GM18511 (cell line): ENCODE measurements at regions not wholly inside any gene's neighbourhood (a gene's known extent, or its start where the extent isn't known, plus 50 kb on each side); places are given as distances from the start of the nearest gene placed in this dataset.
"Not testable (repeated sequence)": the region's sequence is repeated elsewhere in the genome, so short reads cannot be mapped to it uniquely, and the experiment has no call there.

Experiments used
- ATAC-seq: cut with Tn5 transposase; IDR thresholded peaks from one replicate; pipeline ENCODE4 v1.9.1; 2021; ENCODE audit warnings: mild to moderate bottlenecking, moderate library complexity; ENCODE audit not compliant: unreplicated experiment

DNA sequence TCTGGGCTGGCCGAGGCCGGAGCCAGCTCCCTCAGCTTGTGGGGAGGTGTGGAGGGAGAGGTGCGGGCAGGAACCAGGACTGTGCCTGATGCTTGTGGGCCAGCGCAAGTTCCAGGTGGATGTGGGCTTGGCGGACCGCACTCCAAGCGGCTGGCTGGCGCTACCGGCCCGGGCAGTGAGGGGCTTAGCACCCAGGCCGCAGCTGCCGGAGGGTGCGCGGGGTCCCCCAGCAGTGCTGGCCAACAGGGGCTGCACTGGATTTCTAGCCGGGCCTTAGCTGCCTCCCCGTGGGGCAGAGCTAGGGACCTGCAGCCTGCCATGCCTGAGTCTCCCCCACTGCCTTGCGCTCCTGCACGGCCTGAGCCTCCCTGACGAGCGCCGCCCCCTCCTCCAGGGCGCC is 242.8 kb downstream of the CCSER2 start:
- no peak for ATAC-seq

DNA sequence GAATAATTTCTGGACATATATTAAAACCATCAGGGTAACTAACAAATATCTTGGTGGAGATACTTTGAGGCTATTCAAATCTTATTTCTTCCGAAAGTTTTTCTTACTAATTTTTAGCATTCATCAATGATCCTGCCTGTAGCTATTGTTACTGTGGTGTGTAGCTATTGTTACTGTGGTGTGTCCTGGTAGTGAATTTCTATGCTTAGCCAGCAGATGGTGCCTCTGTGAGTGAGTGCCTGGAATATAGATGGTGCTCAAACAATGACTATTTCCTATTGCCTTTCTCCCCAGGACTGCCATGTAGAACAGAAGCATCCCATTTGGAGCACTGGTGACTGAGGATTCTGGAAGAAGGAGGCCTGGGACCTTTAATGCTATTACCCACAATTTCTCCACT is 245.7 kb downstream of the CCSER2 start:
- ATAC-seq, result no peak

DNA sequence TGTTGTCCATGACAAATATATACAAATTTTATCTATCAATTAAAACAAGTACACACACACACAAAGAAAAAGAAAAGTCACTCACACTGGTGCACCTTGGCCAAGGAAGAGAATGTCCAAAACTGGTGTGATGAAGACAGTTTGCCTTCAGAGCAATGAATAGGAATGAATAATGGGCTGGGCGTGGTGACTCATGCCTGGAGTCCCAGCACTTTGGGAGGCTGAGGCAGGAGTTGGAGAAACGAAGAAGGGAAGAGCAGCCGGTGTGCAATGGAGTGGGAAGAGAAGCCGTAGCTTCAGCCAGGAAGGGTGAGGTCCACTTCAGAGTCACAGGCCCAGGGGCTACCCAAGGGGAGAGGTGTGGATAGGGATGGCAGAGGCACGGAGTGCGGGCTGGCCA is 253.6 kb downstream of the CCSER2 start:
- ATAC-seq, result no peak

DNA sequence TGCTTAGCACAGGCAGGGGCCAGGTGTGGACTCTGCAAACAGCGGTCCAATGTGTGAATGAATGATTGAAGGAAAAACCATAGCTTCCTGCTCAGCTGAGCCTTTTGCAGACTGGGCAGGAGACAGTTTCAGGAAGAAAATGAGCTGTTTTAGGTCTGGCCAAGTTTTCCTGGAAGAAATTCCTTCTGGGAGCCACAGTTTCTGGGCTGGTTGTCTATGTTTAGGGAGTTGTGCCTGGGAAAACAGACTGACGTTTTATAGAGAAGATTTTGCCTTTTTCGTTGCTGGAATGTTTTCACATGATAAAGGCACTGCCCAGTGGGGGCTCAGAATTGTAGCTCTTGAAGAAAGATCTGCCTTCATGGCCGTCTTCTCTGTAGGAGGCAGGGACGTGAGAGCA is 255.1 kb downstream of the CCSER2 start:
- no peak for ATAC-seq

DNA sequence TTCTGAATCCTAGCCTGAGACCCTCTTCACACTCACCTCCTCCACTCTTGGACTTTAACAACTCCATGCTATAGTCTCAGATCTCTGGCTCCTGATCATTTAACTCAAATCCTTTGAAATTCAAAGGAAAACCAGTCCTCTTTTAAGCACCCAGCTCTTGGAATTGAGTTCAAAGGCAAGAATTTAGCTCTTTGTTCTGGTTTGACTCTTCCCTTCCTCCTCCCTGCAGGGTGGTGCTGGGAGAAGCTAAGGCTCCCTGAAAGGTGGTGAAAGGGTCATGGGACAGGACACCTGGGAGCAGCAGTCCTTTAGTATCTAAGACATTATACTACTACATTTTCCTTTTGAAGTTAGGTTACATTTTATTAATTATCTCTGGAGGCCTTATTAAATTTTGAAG is 259.4 kb downstream of the CCSER2 start:
- no peak for ATAC-seq

DNA sequence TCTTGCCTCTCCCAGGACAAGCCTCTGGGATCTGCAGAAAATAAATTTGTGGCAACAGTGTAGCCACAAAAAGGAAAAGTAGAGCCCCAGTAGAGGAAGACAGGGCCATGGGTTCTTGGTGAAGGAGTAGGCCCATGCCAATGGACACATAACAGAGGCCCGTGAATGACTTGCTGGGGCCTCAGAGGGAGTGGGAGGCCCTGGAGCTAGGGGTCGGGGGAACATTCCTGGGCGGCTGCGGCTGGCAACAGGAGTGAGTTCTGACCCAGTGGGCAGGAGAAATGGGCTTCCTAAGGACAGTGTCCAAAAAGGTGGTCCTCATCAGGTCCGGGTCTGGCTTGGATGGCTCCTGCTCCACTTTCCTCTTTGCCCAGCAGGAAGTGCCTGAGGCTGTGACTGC is 260.0 kb downstream of the CCSER2 start:
- no peak for ATAC-seq

DNA sequence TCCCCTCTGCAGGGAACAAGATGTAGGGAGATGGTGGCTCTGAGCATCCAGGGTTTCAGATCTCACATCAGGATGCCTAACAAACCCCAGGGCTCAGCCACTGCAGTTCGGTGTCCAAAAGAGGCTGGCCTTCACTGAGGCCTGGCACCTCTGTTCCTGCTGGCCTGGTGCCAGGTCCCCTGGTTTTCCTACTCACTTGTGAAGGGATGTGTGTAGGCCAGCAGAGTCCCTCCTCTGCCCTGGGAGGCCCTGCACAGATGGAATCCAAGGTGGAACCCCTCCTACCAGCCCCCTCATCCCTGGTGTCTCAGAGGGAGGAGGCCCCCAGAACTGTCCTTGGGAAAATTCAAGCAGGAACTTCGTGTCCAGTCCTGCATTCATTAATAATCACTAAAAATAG is 260.6 kb downstream of the CCSER2 start:
- no peak for ATAC-seq

DNA sequence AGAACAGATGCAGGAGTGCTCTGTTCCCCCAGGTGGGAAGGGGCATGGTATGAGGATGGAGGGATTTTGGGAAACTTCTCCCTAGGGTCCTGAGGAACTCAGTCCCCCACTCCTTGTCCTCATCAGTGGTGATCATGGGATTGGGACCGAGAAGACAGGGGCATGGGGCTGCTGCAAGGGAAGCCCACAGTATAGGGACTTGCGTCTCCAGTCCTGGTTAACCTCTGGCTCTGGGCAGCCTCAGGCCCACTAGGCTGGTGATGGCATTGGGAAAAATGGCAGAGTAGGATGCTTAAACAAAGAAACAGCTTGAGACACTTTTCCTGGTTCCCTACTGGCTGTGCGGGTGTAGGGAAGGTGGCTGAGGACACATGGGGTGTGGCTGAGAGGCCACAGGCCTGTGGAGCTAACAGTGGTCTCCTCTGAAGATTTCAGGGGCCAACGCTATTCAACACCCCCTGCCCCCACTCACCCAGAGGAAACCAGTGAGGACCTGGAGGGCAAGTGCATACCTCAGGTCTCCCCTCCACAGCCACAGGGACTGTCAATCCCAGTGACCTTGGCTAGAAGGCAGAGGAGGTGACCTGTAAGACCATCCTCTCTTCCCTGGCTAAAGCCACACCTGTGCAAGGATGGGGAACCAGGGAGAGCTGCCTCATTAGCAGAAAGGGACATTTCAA is 261.3 kb downstream of the CCSER2 start:
- ATAC-seq, result no peak

DNA sequence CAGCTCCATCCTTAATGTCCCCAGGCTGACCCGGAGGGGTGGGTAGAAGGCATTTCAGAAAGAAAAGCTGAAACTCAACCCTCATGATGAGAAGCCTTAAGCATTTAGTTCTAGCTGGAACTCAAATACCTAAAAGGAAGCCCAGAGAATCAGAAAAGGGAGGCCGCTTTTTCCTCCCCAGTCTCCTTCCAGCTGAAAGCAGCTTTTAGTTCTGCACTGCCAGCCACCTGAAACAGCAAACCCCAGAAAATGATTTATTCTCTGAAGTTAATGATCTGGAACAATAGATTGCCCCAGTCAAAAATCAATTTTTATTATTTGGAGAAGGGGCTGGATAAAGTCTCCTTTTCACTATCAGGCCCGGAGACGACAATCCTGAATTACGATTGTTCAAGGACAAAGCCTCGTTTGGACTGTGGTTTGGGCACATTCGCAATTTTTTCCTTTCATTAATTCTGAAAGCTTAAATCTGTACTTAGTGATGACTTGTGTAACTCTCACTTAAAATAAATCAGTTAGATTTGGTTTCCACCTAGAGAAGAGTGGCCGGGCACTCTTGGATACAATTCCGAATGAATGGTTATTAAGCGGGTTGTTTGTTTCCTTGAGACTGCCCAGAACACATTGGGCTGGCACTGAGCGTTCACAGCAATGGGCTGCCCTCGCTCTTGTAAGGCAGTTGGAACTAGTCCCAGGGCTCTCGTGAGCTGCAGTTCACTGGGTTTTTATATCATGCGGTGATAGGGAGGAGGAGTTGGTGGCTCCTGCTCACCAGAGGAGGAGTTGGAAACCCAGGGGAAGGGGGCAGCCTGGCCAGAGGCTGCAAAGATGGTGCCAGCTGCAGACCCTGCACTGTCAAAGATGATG is 262.2 kb downstream of the CCSER2 start:
- no peak for ATAC-seq

DNA sequence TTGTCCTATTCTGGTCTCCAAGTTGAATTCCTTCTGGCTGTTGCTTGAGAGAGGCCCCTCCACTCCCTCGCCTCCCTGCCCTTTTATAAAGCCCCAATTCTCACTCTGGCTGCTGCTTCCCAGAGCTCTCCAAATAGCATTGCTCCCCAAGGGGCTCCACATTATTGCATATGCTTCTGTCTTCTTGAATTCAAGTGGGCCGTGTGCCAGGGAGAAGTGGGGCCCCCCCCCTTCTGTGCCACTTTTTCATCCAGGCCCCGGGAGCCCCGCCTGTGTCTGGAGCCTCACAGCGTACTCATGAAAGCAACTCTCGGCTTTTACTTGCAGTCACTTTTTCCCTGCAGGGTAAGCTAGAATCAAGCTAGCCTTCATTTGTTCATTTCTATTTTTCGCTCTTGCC is 265.1 kb downstream of the CCSER2 start:
- no peak for ATAC-seq

DNA sequence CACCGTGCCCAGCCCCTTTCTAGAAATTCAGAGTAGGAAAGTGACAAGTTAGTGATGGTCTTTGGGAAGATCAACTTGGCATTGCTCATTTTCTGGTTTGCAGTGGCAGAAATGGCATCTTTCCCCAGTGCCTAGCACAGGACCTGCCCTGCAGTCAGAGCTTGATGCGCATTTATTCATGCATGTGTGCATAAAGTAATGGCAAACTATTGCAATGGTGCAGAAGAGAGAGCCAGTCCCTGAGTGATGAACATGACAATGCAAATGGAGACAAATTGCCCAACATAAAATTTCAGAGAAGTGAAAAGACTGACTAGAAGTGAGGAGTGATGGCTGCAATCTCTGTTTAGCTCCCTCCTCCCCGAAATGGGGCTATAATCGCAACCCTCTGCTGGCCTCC is 268.2 kb downstream of the CCSER2 start:
- ATAC-seq, result no peak

DNA sequence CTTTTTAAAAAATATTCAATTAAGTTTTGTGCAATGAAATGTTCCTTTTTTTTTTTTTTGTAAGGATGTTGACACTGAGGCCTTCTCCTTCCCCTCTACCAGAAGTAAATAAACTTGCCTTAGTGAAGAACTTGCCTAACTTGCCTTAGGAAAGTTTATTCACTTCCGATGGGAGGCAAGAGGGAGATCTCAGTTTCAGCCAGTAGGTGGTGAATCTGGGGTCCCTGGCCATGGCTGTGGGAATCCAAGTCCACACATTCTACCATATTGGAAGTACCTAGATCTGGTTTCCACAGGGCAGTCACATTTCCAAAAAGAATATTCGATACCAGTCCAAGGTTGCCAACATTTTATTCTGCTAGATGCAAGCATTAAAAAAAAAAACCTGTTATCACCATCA is 270.9 kb downstream of the CCSER2 start:
- no peak for ATAC-seq

DNA sequence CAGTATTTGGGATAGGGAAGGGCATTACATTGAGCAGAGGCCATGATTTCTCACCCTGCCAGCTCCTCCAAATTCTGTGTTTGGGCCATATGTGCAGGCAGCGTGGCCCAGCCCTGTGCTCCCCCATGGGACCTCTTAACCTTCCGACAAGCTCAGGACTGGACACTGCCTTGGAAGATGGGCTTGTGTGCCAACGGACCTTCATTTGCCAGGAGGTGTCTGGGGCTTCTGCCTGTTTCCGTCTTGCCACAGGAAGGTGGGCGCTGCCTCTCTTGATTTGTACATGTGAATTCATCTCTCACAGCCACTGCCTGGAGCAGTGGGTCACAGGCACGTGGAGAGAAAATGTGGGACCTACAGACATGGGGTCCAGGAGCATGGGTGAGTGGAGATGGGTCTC is 272.6 kb downstream of the CCSER2 start:
- ATAC-seq, result no peak

DNA sequence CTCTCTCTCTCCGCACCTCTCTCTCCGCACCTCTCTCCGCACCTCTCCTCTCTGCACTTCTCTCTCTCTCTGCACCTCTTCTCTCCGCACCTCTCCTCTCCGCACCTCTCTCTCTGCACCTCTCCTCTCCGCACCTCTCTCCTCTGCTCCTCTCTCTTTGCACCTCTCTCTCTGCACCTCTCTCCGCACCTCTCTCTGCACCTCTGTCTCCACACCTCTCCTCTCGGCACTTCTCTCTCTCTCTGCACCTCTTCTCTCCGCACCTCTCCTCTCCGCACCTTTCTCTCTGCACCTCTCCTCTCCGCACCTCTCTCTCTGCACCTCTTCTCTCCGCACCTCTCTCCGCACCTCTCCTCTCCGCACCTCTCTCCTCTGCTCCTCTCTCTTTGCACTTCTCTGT is 274.2 kb downstream of the CCSER2 start:
- not testable (repeated sequence) for ATAC-seq

DNA sequence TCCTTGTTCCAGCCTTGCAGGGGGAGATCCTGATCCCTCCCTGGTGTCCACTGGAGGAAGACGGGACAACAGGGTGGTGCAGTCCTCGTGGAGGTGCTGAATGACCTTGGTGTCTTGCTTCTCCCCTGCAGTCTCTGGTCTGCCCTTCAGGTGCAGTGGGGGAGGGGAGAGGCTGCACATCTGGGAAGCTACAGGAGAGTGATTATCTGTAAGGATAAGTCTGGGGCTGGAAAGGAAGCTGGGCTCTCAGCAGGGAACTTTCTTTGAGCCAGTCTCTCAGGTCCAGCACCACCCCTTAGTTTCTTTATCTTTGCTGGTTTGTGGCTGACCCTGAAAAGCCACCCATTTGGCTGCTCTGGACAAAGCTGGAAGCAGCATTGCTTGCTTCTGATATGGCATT is 275.6 kb downstream of the CCSER2 start:
- no peak for ATAC-seq

DNA sequence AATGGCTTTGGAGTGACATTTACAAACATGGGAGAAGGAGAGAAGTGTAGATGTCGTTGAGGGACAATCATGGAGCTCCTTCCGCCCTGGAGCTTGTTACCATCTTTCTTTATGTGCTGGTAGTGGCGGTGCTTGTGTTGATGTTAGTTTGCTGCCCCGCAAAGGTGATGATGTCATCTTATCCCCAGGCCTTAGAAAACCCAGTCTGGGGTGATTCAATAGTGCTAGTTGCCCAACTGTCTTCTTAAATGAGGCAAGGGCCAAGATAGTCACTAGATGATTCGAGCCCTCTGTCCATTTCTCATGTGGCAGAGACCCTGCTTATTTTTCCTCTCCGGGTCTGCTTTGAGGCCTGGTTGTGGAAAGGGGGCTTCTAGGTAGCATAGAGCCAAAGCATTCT is 277.4 kb downstream of the CCSER2 start:
- ATAC-seq, result no peak

DNA sequence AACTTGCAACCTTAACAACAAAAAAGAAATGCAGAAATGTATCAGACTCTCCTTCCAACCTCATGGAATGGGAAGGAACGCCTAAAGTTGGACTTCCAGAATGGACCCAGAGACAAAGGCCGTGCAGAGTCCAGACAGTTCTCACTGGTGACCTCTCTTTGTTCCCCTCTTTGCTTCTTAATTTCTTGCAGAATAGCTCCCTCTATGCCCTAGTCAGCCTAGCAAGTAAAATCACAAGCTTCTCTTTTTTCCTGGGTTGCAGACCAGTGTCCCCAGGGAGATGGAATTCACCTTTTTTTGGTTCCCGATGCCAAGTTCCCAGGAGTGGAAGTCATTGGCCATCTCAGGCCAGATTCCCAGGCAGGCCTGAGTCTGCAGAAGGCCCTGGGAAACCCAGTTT is 278.0 kb downstream of the CCSER2 start:
- ATAC-seq, result no peak

DNA sequence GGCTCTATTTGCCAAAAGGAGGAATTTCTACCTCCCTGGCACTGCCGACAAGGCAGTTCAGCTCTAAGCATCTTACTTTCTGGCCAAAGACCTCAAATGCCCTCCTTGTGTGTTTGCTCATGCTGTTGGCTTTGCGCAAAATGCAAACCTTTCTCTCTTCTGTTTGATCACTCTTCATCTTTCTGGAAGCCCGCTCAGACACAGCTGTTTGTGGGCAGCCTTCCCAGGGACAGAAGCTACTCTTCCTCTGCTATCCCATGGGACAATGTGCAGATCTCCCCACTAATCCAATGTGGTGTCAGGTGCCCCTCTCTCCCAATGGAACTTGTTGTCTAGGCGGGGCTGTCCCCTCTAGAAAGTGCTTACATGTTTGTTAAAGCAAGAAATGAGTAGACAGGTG is 278.7 kb downstream of the CCSER2 start:
- no peak for ATAC-seq

DNA sequence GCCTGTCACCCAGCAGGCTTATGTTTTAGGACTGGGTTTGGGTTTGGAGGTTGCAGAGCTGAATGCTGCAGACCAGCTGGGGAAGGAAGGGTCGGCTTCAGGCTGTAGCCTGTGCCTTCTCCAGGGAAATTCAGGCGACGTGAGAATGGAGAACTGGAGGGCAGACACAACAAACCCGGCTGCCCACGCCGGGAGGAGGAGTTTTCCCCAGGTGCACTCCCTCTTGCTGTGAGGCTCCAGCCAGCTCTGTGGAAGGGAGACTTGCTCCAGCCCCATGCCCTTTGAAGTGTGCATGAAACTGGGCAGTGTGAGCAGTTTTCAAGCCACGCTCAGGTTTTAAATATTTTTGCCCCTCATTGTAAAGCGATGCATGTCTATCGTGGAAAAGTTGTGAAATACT is 279.1 kb downstream of the CCSER2 start:
- ATAC-seq, result no peak

DNA sequence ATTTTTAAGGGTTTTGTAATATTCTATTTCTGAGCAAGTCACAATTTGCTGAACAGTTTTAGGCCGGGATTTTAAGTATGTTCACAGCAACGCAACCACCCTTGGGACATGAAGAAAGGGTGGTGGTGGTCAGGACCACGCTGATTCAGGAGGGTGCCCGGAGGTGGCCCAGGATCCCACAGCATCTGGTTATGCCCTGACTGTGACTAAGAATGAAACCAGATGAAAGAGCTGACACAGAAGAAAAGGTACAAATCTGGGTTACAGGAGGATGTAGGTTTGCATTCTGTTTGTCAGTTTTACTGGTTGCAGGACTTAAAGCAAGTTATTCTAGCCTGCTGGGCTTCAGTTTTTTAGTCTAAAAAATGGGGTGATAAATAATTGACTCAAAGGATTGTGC is 279.7 kb downstream of the CCSER2 start:
- peak; percentile 75 for ATAC-seq

DNA sequence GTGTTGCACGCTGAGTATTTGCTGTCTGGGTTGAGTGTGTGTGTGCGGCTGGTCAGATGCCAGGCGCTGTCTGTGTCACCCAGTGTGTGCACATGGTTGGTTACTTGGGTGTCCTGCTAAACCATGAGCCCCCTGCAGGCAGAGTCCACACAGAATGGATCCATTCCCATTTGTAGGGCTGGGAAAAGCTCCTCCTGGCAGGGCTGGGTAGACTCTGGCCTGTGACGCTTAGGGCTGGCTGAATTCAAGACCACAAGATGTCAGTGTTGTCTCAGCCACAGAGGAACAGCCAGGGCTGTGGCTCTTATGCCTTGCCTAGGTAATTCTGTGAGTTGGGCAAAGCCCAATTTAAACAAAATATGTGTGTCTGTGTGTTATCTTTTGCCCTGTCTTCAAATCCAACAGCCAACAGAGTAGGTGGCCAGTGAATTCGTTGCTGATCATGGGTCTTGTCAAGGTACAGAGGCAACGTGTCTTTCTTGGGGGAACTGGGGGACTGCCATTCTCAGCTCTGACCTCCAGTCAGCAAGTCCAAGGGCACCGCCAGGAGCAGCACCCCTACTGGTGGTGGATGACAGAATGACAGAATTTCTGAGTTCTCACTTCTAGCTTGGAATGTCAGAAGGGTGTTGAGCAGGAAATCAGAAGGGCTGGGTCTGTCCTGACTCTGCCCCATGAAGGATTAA is 285.1 kb downstream of the CCSER2 start:
- peak; percentile 70 for ATAC-seq
